GM21447 (cell line): ENCODE measurements at regions not wholly inside any gene's neighbourhood (a gene's known extent, or its start where the extent isn't known, plus 50 kb on each side); places are given as distances from the start of the nearest gene placed in this dataset.
"Not testable (repeated sequence)": the region's sequence is repeated elsewhere in the genome, so short reads cannot be mapped to it uniquely, and the experiment has no call there.

Source experiments
- ATAC-seq: cut with Tn5 transposase; IDR thresholded peaks from one replicate; pipeline ENCODE4 v1.9.1; 2021; ENCODE audit not compliant: unreplicated experiment

GRCh38 chr17:33560871-33561270 is 267.8 kb upstream of the ASIC2 start:
- no peak for ATAC-seq

- no peak for ATAC-seq
Measured at GRCh38 chr17:33561569-33562334, 268.7 kb upstream of the ASIC2 start.

GRCh38 chr17:33562792-33563191 is 269.7 kb upstream of the ASIC2 start:
- ATAC-seq = no peak

- ATAC-seq = no peak
Measured at GRCh38 chr17:33564146-33564545, 271.1 kb upstream of the ASIC2 start.

- no peak for ATAC-seq
Measured at GRCh38 chr17:33567223-33567622, 274.1 kb upstream of the ASIC2 start.

GRCh38 chr17:33572615-33573014 is 279.5 kb upstream of the ASIC2 start:
- ATAC-seq = no peak

GRCh38 chr17:33574942-33575445 is 281.9 kb upstream of the ASIC2 start:
- no peak for ATAC-seq

GRCh38 chr17:33579740-33580139 is 286.6 kb upstream of the ASIC2 start:
- ATAC-seq = not testable (repeated sequence)

- no peak for ATAC-seq
Measured at GRCh38 chr17:33580215-33580614, 287.1 kb upstream of the ASIC2 start.

- ATAC-seq = no peak
Measured at GRCh38 chr17:33582661-33583060, 289.6 kb upstream of the ASIC2 start.

GRCh38 chr17:33583518-33584417 is 290.7 kb upstream of the ASIC2 start:
- no peak for ATAC-seq

- no peak for ATAC-seq
Measured at GRCh38 chr17:33593991-33594390, 300.9 kb upstream of the ASIC2 start.

GRCh38 chr17:33595828-33596227 is 302.7 kb upstream of the ASIC2 start:
- ATAC-seq = no peak

- ATAC-seq = no peak
Measured at GRCh38 chr17:33596899-33597298, 303.8 kb upstream of the ASIC2 start.

- no peak for ATAC-seq
Measured at GRCh38 chr17:33598797-33599196, 305.7 kb upstream of the ASIC2 start.

- no peak for ATAC-seq
Measured at GRCh38 chr17:33602981-33603380, 309.9 kb upstream of the ASIC2 start.

- no peak for ATAC-seq
Measured at GRCh38 chr17:33603789-33604188, 310.7 kb upstream of the ASIC2 start.

- no peak for ATAC-seq
Measured at GRCh38 chr17:33611532-33611931, 318.4 kb upstream of the ASIC2 start.

- ATAC-seq = no peak
Measured at GRCh38 chr17:33615861-33616260, 322.8 kb upstream of the ASIC2 start.

- no peak for ATAC-seq
Measured at GRCh38 chr17:33623841-33624240, 330.7 kb upstream of the ASIC2 start.

GRCh38 chr17:33628500-33629346 is 335.6 kb upstream of the ASIC2 start:
- ATAC-seq = no peak
